Activated naive CD4-positive, alpha-beta T cell treated with anti-CD3 and anti-CD28 coated beads, Interleukin-2, amount 50 U/mL, for 24 hours (primary cell): ENCODE measurements at regions not wholly inside any gene's neighbourhood (a gene's known extent, or its start where the extent isn't known, plus 50 kb on each side); places are given as distances from the start of the nearest gene placed in this dataset.

Experiments used
- H3K27ac Mint-ChIP-seq: one replicate; pipeline ENCODE4 v1.8.0; 2021; ENCODE audit warnings: mild to moderate bottlenecking, mixed read lengths
- H3K27me3 Mint-ChIP-seq: one replicate; pipeline ENCODE4 v1.8.0; 2021; ENCODE audit warnings: mixed read lengths
- H3K36me3 Mint-ChIP-seq: one replicate; pipeline ENCODE4 v1.8.0; 2021; ENCODE audit warnings: mixed read lengths
- H3K4me1 Mint-ChIP-seq: one replicate; pipeline ENCODE4 v1.8.0; 2021; ENCODE audit warnings: mixed read lengths
- H3K4me3 Mint-ChIP-seq: one replicate; pipeline ENCODE4 v1.8.0; 2021; ENCODE audit warnings: mild to moderate bottlenecking, mixed read lengths
- H3K9me3 Mint-ChIP-seq: one replicate; pipeline ENCODE4 v1.8.0; 2021; ENCODE audit warnings: mixed read lengths

- no peaks in the 10 kb centered on the region for H3K36me3 Mint-ChIP-seq
- H3K4me3 Mint-ChIP-seq = no peak overlapping the region
- no peaks in the 10 kb centered on the region for H3K4me1 Mint-ChIP-seq
Observed at GRCh38 chr14:83830316-83830715, 1699.6 kb upstream of the FLRT2 start.

GRCh38 chr14:83838226-83838625, 1691.7 kb upstream of the FLRT2 start:
- Mint-ChIP-seq H3K27ac (no peak overlapping the region), H3K4me3 (no peak overlapping the region), H3K4me1 (no peaks in the 10 kb centered on the region), H3K36me3 (no peaks in the 10 kb centered on the region), H3K9me3 (peaks cover 4% of the 10 kb centered on the region), H3K27me3 (no peaks in the 10 kb centered on the region)

More at GRCh38 chr14:83830316-83830715, 1699.6 kb upstream of the FLRT2 start:
- Mint-ChIP-seq H3K9me3 (no peaks in the 10 kb centered on the region), H3K27ac (no peak overlapping the region), H3K27me3 (no peaks in the 10 kb centered on the region)

- no peak overlapping the region for H3K4me3 Mint-ChIP-seq
- no peaks in the 10 kb centered on the region for H3K27me3 Mint-ChIP-seq
- no peak overlapping the region for H3K27ac Mint-ChIP-seq
- H3K4me1 Mint-ChIP-seq = no peaks in the 10 kb centered on the region
- H3K9me3 Mint-ChIP-seq = peaks cover 4% of the 10 kb centered on the region
- H3K36me3 Mint-ChIP-seq = no peaks in the 10 kb centered on the region
Observed at GRCh38 chr14:83842547-83842946, 1687.4 kb upstream of the FLRT2 start.

- H3K27ac Mint-ChIP-seq = no peak overlapping the region
- H3K4me1 Mint-ChIP-seq = no peaks in the 10 kb centered on the region
- no peaks in the 10 kb centered on the region for H3K9me3 Mint-ChIP-seq
- H3K27me3 Mint-ChIP-seq = no peaks in the 10 kb centered on the region
- no peak overlapping the region for H3K4me3 Mint-ChIP-seq
- no peaks in the 10 kb centered on the region for H3K36me3 Mint-ChIP-seq
Observed at GRCh38 chr14:83847102-83847501, 1682.8 kb upstream of the FLRT2 start.

GRCh38 chr14:83850092-83850491, 1679.9 kb upstream of the FLRT2 start:
- Mint-ChIP-seq H3K27ac (no peak overlapping the region), H3K4me1 (no peaks in the 10 kb centered on the region), H3K9me3 (no peaks in the 10 kb centered on the region), H3K4me3 (no peak overlapping the region), H3K27me3 (no peaks in the 10 kb centered on the region), H3K36me3 (no peaks in the 10 kb centered on the region)

- Mint-ChIP-seq H3K4me3 (no peak overlapping the region), H3K9me3 (peaks cover 14% of the 10 kb centered on the region), H3K27me3 (no peaks in the 10 kb centered on the region), H3K4me1 (no peaks in the 10 kb centered on the region), H3K27ac (no peak overlapping the region), H3K36me3 (no peaks in the 10 kb centered on the region)
Observed at GRCh38 chr14:83856334-83856733, 1673.6 kb upstream of the FLRT2 start.

GRCh38 chr14:83860631-83861155, 1669.3 kb upstream of the FLRT2 start:
- Mint-ChIP-seq H3K36me3 (no peaks in the 10 kb centered on the region), H3K9me3 (peaks cover 14% of the 10 kb centered on the region), H3K4me1 (no peaks in the 10 kb centered on the region), H3K4me3 (no peak overlapping the region), H3K27me3 (no peaks in the 10 kb centered on the region), H3K27ac (no peak overlapping the region)

- no peak overlapping the region for H3K4me3 Mint-ChIP-seq
- no peaks in the 10 kb centered on the region for H3K36me3 Mint-ChIP-seq
- H3K27ac Mint-ChIP-seq = no peak overlapping the region
- peaks cover 8% of the 10 kb centered on the region for H3K9me3 Mint-ChIP-seq
- no peaks in the 10 kb centered on the region for H3K27me3 Mint-ChIP-seq
- H3K4me1 Mint-ChIP-seq = no peaks in the 10 kb centered on the region
Observed at GRCh38 chr14:83863042-83863774, 1666.7 kb upstream of the FLRT2 start.

GRCh38 chr14:83864106-83864505, 1665.8 kb upstream of the FLRT2 start:
- Mint-ChIP-seq H3K27me3 (no peaks in the 10 kb centered on the region), H3K4me3 (no peak overlapping the region), H3K36me3 (no peaks in the 10 kb centered on the region), H3K9me3 (peaks cover 8% of the 10 kb centered on the region), H3K4me1 (no peaks in the 10 kb centered on the region), H3K27ac (no peak overlapping the region)

- H3K9me3 Mint-ChIP-seq = no peaks in the 10 kb centered on the region
- H3K27ac Mint-ChIP-seq = no peak overlapping the region
- no peaks in the 10 kb centered on the region for H3K4me1 Mint-ChIP-seq
- no peak overlapping the region for H3K4me3 Mint-ChIP-seq
- H3K36me3 Mint-ChIP-seq = no peaks in the 10 kb centered on the region
- no peaks in the 10 kb centered on the region for H3K27me3 Mint-ChIP-seq
Observed at GRCh38 chr14:83867566-83868225, 1662.2 kb upstream of the FLRT2 start.

- peaks cover 9% of the 10 kb centered on the region for H3K9me3 Mint-ChIP-seq
- H3K27me3 Mint-ChIP-seq = no peaks in the 10 kb centered on the region
- H3K4me1 Mint-ChIP-seq = no peaks in the 10 kb centered on the region
- H3K36me3 Mint-ChIP-seq = no peaks in the 10 kb centered on the region
- H3K4me3 Mint-ChIP-seq = no peak overlapping the region
- H3K27ac Mint-ChIP-seq = no peak overlapping the region
Observed at GRCh38 chr14:83870546-83871270, 1659.2 kb upstream of the FLRT2 start.

- Mint-ChIP-seq H3K27me3 (no peaks in the 10 kb centered on the region), H3K36me3 (no peaks in the 10 kb centered on the region), H3K4me1 (no peaks in the 10 kb centered on the region), H3K27ac (no peak overlapping the region), H3K9me3 (peaks cover 9% of the 10 kb centered on the region), H3K4me3 (no peak overlapping the region)
Observed at GRCh38 chr14:83873669-83874068, 1656.3 kb upstream of the FLRT2 start.

- no peak overlapping the region for H3K4me3 Mint-ChIP-seq
- no peaks in the 10 kb centered on the region for H3K27me3 Mint-ChIP-seq
- H3K9me3 Mint-ChIP-seq = peaks cover 13% of the 10 kb centered on the region
- H3K27ac Mint-ChIP-seq = no peak overlapping the region
- no peaks in the 10 kb centered on the region for H3K36me3 Mint-ChIP-seq
- no peaks in the 10 kb centered on the region for H3K4me1 Mint-ChIP-seq
Observed at GRCh38 chr14:83874662-83875061, 1655.3 kb upstream of the FLRT2 start.

- no peaks in the 10 kb centered on the region for H3K27me3 Mint-ChIP-seq
- no peak overlapping the region for H3K27ac Mint-ChIP-seq
- H3K4me1 Mint-ChIP-seq = no peaks in the 10 kb centered on the region
- H3K9me3 Mint-ChIP-seq = peaks cover 15% of the 10 kb centered on the region
- no peak overlapping the region for H3K4me3 Mint-ChIP-seq
- no peaks in the 10 kb centered on the region for H3K36me3 Mint-ChIP-seq
Observed at GRCh38 chr14:83883732-83884131, 1646.2 kb upstream of the FLRT2 start.

GRCh38 chr14:83885837-83886293, 1644.1 kb upstream of the FLRT2 start:
- Mint-ChIP-seq H3K27me3 (no peaks in the 10 kb centered on the region), H3K27ac (no peak overlapping the region), H3K4me1 (no peaks in the 10 kb centered on the region), H3K9me3 (peaks cover 10% of the 10 kb centered on the region), H3K36me3 (no peaks in the 10 kb centered on the region), H3K4me3 (no peak overlapping the region)

- no peaks in the 10 kb centered on the region for H3K36me3 Mint-ChIP-seq
- H3K27me3 Mint-ChIP-seq = no peaks in the 10 kb centered on the region
- H3K9me3 Mint-ChIP-seq = peaks cover 10% of the 10 kb centered on the region
- H3K4me1 Mint-ChIP-seq = no peaks in the 10 kb centered on the region
- H3K4me3 Mint-ChIP-seq = no peak overlapping the region
- H3K27ac Mint-ChIP-seq = no peak overlapping the region
Observed at GRCh38 chr14:83887866-83888265, 1642.1 kb upstream of the FLRT2 start.
